ENCODE measurements at regions not wholly inside any gene's neighbourhood (a gene's known extent, or its start where the extent isn't known, plus 50 kb on each side); places are given as distances from the start of the nearest gene placed in this dataset.

DNA sequence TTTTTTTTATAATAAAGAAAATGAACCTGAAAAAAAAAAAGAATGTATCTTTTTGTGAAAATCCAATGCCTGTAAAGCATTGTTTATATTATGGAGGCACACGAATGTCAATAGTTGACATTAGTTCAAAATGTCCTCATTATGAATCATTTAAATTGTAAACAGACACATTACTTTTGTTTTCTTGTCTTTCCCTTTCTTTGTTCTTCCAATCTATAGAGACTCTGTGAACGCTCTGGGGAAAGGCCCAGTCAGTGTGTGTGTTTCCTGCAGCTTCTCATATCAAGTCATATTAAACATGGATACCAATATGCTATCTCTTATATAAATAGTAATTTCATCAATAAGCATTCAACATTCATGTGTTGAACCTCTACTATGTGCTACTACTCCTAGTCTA, 193.1 kb downstream of the KCTD12 start (continued):
- TF ChIP-seq FOSL1 (IDR thresholded peaks at IDR 0.05; ENCODE audit: insufficient read depth, low read depth, low read length) (no peak), EP300 (IDR thresholded peaks at IDR 0.05; ENCODE audit: borderline replicate concordance in 1 of 2, low read depth in 2 of 2, low read length in 2 of 2) (no peak), GABPA (IDR thresholded peaks at IDR 0.05; ENCODE audit: borderline replicate concordance, insufficient read depth, low read length) (no peak), TBP (IDR thresholded peaks at IDR 0.05; ENCODE audit: low read depth, low read length) (no peak), YY1 (IDR thresholded peaks at IDR 0.05; ENCODE audit: low read depth, low read length) (no peak), EGR1 (IDR thresholded peaks at IDR 0.05; ENCODE audit: borderline replicate concordance, low read depth, low read length) (no peak)

All from H1 (cell line).